MM.1S (cell line): ENCODE measurements at regions not wholly inside any gene's neighbourhood (a gene's known extent, or its start where the extent isn't known, plus 50 kb on each side); places are given as distances from the start of the nearest gene placed in this dataset.

Experiments
- EZH2 ChIP-seq: fragments of 300-600 bp; sonication (generic); optimal IDR thresholded peaks from 2 replicates; pipeline ENCODE3; 2017; ENCODE audit warnings: low read depth, mild to moderate bottlenecking, antibody characterized with exemption, low read length, mixed read lengths
- EZH2phosphoT487 ChIP-seq: fragments of 300-600 bp; sonication (generic); IDR thresholded peaks from 2 replicates; pipeline ENCODE4 v1.6.1; 2018; ENCODE audit warnings: antibody characterized with exemption, low read length
- TF ChIP-seq, protein P1 (sequence below): fragments of 300-600 bp; sonication (generic); IDR thresholded peaks from 2 replicates; pipeline ENCODE4 v1.5.1; 2016; ENCODE audit warnings: antibody characterized with exemption, low read length, mixed read lengths

DNA sequence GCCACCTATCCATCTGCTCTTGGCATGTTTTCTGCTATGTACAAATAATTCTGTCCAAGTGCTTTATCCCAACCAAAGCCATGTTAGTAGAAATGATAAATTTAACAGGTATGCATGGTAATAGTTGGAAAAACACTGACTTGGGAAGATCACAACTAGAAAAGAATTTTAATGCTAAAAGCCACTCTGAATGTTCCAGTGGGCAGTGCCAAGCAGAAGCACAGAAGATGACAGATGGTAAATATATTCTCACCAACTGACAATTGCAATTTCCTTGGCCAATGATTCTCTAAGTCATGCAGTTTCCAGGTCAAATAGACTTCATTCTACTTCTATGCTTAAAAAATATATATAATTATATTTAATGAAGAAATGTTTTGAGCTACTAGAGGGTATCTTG lies 83.6 kb upstream of the SEMA3C start:
- TF ChIP-seq, protein P1, sequence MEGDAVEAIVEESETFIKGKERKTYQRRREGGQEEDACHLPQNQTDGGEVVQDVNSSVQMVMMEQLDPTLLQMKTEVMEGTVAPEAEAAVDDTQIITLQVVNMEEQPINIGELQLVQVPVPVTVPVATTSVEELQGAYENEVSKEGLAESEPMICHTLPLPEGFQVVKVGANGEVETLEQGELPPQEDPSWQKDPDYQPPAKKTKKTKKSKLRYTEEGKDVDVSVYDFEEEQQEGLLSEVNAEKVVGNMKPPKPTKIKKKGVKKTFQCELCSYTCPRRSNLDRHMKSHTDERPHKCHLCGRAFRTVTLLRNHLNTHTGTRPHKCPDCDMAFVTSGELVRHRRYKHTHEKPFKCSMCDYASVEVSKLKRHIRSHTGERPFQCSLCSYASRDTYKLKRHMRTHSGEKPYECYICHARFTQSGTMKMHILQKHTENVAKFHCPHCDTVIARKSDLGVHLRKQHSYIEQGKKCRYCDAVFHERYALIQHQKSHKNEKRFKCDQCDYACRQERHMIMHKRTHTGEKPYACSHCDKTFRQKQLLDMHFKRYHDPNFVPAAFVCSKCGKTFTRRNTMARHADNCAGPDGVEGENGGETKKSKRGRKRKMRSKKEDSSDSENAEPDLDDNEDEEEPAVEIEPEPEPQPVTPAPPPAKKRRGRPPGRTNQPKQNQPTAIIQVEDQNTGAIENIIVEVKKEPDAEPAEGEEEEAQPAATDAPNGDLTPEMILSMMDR: no peak
- no peak for TF ChIP-seq EZH2
- TF ChIP-seq EZH2phosphoT487: no peak
